SK-N-SH treated with all-trans-retinoic acid at 6 μM for 48 hours (cell line): ENCODE measurements at regions not wholly inside any gene's neighbourhood (a gene's known extent, or its start where the extent isn't known, plus 50 kb on each side); places are given as distances from the start of the nearest gene placed in this dataset.

Experiments used
- ATAC-seq: fragments of 200-7000 bp; cut with Tn5 transposase; 3 replicates; pipeline ENCODE4 v1.9.1; 2020; ENCODE audit warnings: mild to moderate bottlenecking, moderate library complexity
- ARNTL ChIP-seq: fragments of 450-650 bp; formaldehyde crosslinking; IDR thresholded peaks from 2 replicates; pipeline ENCODE4 v1.5.0; 2020; ENCODE audit warnings: low read depth, mild to moderate bottlenecking, moderate library complexity, borderline replicate concordance
- BACH2 ChIP-seq: fragments of 250-450 bp; sonication (Bioruptor Pico); IDR thresholded peaks from 2 replicates; pipeline ENCODE4 v1.9.0; 2021; ENCODE audit warnings: mild to moderate bottlenecking, borderline replicate concordance
- CSDC2 ChIP-seq: fragments of 250-450 bp; sonication (Bioruptor Pico); IDR thresholded peaks from 2 replicates; pipeline ENCODE4 v1.5.0; 2020; ENCODE audit warnings: mild to moderate bottlenecking, moderate library complexity
- ESRRG ChIP-seq: fragments of 250-450 bp; sonication (Bioruptor Pico); IDR thresholded peaks from 2 replicates; pipeline ENCODE4 v1.6.1; 2021; ENCODE audit warnings: mild to moderate bottlenecking
- GLIS3 ChIP-seq: fragments of 250-450 bp; sonication (Bioruptor Pico); IDR thresholded peaks from 2 replicates; pipeline ENCODE4 v1.5.0; 2020; ENCODE audit warnings: mild to moderate bottlenecking, moderate library complexity
- ISL1 ChIP-seq: fragments of 250-450 bp; sonication (Bioruptor Pico); IDR thresholded peaks from 2 replicates; pipeline ENCODE4 v2.1.2; 2022; ENCODE audit warnings: mild to moderate bottlenecking, moderate library complexity
- OSR1 ChIP-seq: fragments of 250-450 bp; sonication (Bioruptor Pico); IDR thresholded peaks from 2 replicates; pipeline ENCODE4 v1.8.0; 2022; ENCODE audit warnings: moderate library complexity, mild to moderate bottlenecking, inconsistent platforms
- PATZ1 ChIP-seq: fragments of 250-450 bp; sonication (Bioruptor Pico); IDR thresholded peaks from 2 replicates; pipeline ENCODE4 v1.8.0; 2020; ENCODE audit warnings: mild to moderate bottlenecking, moderate library complexity, borderline replicate concordance
- POU6F1 ChIP-seq: fragments of 250-450 bp; sonication (Bioruptor Pico); IDR thresholded peaks from 2 replicates; pipeline ENCODE4 v1.8.0; 2021; ENCODE audit warnings: low read depth, mild to moderate bottlenecking, moderate library complexity, borderline replicate concordance
- PPARA ChIP-seq: fragments of 250-450 bp; sonication (Bioruptor Pico); IDR thresholded peaks from 2 replicates; pipeline ENCODE4 v1.5.0; 2020; ENCODE audit warnings: mild to moderate bottlenecking, borderline replicate concordance
- RARB ChIP-seq: fragments of 250-450 bp; sonication (Bioruptor Pico); IDR thresholded peaks from 2 replicates; pipeline ENCODE4 v1.8.0; 2021; ENCODE audit warnings: mild to moderate bottlenecking, moderate library complexity
- TCF4 ChIP-seq: fragments of 250-450 bp; sonication (Bioruptor Pico); IDR thresholded peaks from 2 replicates; pipeline ENCODE4 v1.8.0; 2021; ENCODE audit warnings: mild to moderate bottlenecking, moderate library complexity, borderline replicate concordance
- TOX ChIP-seq: fragments of 250-450 bp; sonication (Bioruptor Pico); IDR thresholded peaks from 2 replicates; pipeline ENCODE4 v1.8.0; 2021; ENCODE audit warnings: mild to moderate bottlenecking, moderate library complexity, borderline replicate concordance
- ZC3H10 ChIP-seq: fragments of 250-450 bp; sonication (Bioruptor Pico); IDR thresholded peaks from 2 replicates; pipeline ENCODE4 v1.5.1; 2021; ENCODE audit warnings: mild to moderate bottlenecking, moderate library complexity
- ZFP3 ChIP-seq: fragments of 250-450 bp; sonication (Bioruptor Pico); IDR thresholded peaks from 2 replicates; pipeline ENCODE4 v1.5.0; 2020; ENCODE audit warnings: mild to moderate bottlenecking, moderate library complexity
- ZFP30 ChIP-seq: fragments of 450-650 bp; formaldehyde crosslinking; IDR thresholded peaks from 2 replicates; pipeline ENCODE4 v1.5.0; 2022; ENCODE audit warnings: mild to moderate bottlenecking, moderate library complexity
- ZNF565 ChIP-seq: fragments of 450-650 bp; formaldehyde crosslinking; conservative IDR thresholded peaks from 2 replicates; pipeline ENCODE4 v1.5.0; 2020; ENCODE audit warnings: low read depth, mild to moderate bottlenecking, moderate library complexity
- ZNF8 ChIP-seq: fragments of 450-650 bp; formaldehyde crosslinking; IDR thresholded peaks from 2 replicates; pipeline ENCODE4 v1.5.0; 2020; ENCODE audit warnings: mild to moderate bottlenecking, moderate library complexity
- TF ChIP-seq, protein P1 (sequence below): fragments of 250-450 bp; sonication (Bioruptor Pico); IDR thresholded peaks from 2 replicates; pipeline ENCODE4 v1.5.0; 2020; ENCODE audit warnings: mild to moderate bottlenecking, moderate library complexity
- TF ChIP-seq, protein P2 (sequence below): fragments of 250-450 bp; sonication (Bioruptor Pico); IDR thresholded peaks from 2 replicates; pipeline ENCODE4 v1.5.1; 2020; ENCODE audit warnings: low read depth, mild to moderate bottlenecking, moderate library complexity
- TF ChIP-seq, protein P3 (sequence below): fragments of 250-450 bp; sonication (Bioruptor Pico); IDR thresholded peaks from 2 replicates; pipeline ENCODE4 v1.5.1; 2021; ENCODE audit warnings: mild to moderate bottlenecking, moderate library complexity

GRCh38 chr5:40022057-40022456 lies 597.3 kb upstream of the DAB2 start (continued):
- no peak for TF ChIP-seq POU6F1 (CRISPR knock-in tag)
- TF ChIP-seq, protein P1, sequence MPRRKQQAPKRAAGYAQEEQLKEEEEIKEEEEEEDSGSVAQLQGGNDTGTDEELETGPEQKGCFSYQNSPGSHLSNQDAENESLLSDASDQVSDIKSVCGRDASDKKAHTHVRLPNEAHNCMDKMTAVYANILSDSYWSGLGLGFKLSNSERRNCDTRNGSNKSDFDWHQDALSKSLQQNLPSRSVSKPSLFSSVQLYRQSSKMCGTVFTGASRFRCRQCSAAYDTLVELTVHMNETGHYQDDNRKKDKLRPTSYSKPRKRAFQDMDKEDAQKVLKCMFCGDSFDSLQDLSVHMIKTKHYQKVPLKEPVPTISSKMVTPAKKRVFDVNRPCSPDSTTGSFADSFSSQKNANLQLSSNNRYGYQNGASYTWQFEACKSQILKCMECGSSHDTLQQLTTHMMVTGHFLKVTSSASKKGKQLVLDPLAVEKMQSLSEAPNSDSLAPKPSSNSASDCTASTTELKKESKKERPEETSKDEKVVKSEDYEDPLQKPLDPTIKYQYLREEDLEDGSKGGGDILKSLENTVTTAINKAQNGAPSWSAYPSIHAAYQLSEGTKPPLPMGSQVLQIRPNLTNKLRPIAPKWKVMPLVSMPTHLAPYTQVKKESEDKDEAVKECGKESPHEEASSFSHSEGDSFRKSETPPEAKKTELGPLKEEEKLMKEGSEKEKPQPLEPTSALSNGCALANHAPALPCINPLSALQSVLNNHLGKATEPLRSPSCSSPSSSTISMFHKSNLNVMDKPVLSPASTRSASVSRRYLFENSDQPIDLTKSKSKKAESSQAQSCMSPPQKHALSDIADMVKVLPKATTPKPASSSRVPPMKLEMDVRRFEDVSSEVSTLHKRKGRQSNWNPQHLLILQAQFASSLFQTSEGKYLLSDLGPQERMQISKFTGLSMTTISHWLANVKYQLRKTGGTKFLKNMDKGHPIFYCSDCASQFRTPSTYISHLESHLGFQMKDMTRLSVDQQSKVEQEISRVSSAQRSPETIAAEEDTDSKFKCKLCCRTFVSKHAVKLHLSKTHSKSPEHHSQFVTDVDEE (CRISPR knock-in tag) = no peak
- no peak for TF ChIP-seq BACH2
- no peak for TF ChIP-seq ESRRG (CRISPR knock-in tag)
- no peak for TF ChIP-seq ZC3H10 (CRISPR knock-in tag)
- TF ChIP-seq ZNF565 (CRISPR knock-in tag) = no peak
- no peak for TF ChIP-seq ISL1 (CRISPR knock-in tag)
- no peak for TF ChIP-seq TCF4 (CRISPR knock-in tag)
- TF ChIP-seq ZFP30 (CRISPR knock-in tag) = no peak

GRCh38 chr5:40021007-40021406 lies 596.2 kb upstream of the DAB2 start:
- ATAC-seq = no peak
- TF ChIP-seq POU6F1 (CRISPR knock-in tag) = no peak
- no peak for TF ChIP-seq PPARA (CRISPR knock-in tag)
- no peak for TF ChIP-seq TOX (CRISPR knock-in tag)
- no peak for TF ChIP-seq RARB (CRISPR knock-in tag)
- no peak for TF ChIP-seq ZFP30 (CRISPR knock-in tag)
- no peak for TF ChIP-seq ZNF565 (CRISPR knock-in tag)
- TF ChIP-seq GLIS3 (CRISPR knock-in tag) = no peak
- no peak for TF ChIP-seq BACH2
- no peak for TF ChIP-seq ARNTL
- TF ChIP-seq, all 23 proteins: peak for 0

GRCh38 chr5:40017918-40018317 lies 593.1 kb upstream of the DAB2 start:
- no peak for ATAC-seq

More at GRCh38 chr5:40017918-40018317, 593.1 kb upstream of the DAB2 start:
- TF ChIP-seq OSR1 (CRISPR knock-in tag) (no peak), CSDC2 (no peak), ESRRG (CRISPR knock-in tag) (no peak), TCF4 (CRISPR knock-in tag) (no peak), PATZ1 (CRISPR knock-in tag) (no peak), ZFP30 (CRISPR knock-in tag) (no peak), ARNTL (no peak), ZNF8 (no peak), PPARA (CRISPR knock-in tag) (no peak), BACH2 (no peak), TOX (CRISPR knock-in tag) (no peak), ZFP3 (CRISPR knock-in tag) (no peak), POU6F1 (CRISPR knock-in tag) (no peak), ZNF565 (CRISPR knock-in tag) (no peak)
- TF ChIP-seq, protein P1 (CRISPR knock-in tag) = no peak
- TF ChIP-seq, protein P2, sequence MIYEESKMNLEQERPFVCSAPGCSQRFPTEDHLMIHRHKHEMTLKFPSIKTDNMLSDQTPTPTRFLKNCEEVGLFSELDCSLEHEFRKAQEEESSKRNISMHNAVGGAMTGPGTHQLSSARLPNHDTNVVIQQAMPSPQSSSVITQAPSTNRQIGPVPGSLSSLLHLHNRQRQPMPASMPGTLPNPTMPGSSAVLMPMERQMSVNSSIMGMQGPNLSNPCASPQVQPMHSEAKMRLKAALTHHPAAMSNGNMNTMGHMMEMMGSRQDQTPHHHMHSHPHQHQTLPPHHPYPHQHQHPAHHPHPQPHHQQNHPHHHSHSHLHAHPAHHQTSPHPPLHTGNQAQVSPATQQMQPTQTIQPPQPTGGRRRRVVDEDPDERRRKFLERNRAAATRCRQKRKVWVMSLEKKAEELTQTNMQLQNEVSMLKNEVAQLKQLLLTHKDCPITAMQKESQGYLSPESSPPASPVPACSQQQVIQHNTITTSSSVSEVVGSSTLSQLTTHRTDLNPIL = no peak
- TF ChIP-seq, protein P3, sequence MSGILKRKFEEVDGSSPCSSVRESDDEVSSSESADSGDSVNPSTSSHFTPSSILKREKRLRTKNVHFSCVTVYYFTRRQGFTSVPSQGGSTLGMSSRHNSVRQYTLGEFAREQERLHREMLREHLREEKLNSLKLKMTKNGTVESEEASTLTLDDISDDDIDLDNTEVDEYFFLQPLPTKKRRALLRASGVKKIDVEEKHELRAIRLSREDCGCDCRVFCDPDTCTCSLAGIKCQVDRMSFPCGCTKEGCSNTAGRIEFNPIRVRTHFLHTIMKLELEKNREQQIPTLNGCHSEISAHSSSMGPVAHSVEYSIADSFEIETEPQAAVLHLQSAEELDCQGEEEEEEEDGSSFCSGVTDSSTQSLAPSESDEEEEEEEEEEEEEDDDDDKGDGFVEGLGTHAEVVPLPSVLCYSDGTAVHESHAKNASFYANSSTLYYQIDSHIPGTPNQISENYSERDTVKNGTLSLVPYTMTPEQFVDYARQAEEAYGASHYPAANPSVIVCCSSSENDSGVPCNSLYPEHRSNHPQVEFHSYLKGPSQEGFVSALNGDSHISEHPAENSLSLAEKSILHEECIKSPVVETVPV (CRISPR knock-in tag) = no peak
